ENCODE measurements at regions not wholly inside any gene's neighbourhood (a gene's known extent, or its start where the extent isn't known, plus 50 kb on each side); places are given as distances from the start of the nearest gene placed in this dataset.

GRCh38 chr7:46169384-46169755 lies 248.3 kb upstream of the IGFBP3 start:
- no peaks in the 10 kb centered on the region; the same call in 2 of the 3 replicates for H3K9me3 Mint-ChIP-seq
- H3K36me3 ChIP-seq (ENCODE audit: insufficient read depth): no peaks in the 10 kb centered on the region
- H2AFZ ChIP-seq: no peak overlapping the region

More at GRCh38 chr7:46169384-46169755, 248.3 kb upstream of the IGFBP3 start:
- H3K4me3 ChIP-seq: no peak overlapping the region
- DNase-seq (ENCODE audit: low spot score): no peak
- H4K20me1 ChIP-seq (replicated peaks; ENCODE audit: insufficient read depth): no peaks in the 10 kb centered on the region
- H3K27me3 Mint-ChIP-seq (ENCODE audit: insufficient read depth, low read depth, poor library complexity): no peaks in the 10 kb centered on the region
- H3K36me3 Mint-ChIP-seq (ENCODE audit: low read depth): no peaks in the 10 kb centered on the region
- TF ChIP-seq ZNF462 (CRISPR knock-in tag; IDR thresholded peaks at IDR 0.05): no peak
- TF ChIP-seq POLR2AphosphoS5 (IDR thresholded peaks at IDR 0.05; ENCODE audit: low read depth): no peak
- TF ChIP-seq, protein P1, sequence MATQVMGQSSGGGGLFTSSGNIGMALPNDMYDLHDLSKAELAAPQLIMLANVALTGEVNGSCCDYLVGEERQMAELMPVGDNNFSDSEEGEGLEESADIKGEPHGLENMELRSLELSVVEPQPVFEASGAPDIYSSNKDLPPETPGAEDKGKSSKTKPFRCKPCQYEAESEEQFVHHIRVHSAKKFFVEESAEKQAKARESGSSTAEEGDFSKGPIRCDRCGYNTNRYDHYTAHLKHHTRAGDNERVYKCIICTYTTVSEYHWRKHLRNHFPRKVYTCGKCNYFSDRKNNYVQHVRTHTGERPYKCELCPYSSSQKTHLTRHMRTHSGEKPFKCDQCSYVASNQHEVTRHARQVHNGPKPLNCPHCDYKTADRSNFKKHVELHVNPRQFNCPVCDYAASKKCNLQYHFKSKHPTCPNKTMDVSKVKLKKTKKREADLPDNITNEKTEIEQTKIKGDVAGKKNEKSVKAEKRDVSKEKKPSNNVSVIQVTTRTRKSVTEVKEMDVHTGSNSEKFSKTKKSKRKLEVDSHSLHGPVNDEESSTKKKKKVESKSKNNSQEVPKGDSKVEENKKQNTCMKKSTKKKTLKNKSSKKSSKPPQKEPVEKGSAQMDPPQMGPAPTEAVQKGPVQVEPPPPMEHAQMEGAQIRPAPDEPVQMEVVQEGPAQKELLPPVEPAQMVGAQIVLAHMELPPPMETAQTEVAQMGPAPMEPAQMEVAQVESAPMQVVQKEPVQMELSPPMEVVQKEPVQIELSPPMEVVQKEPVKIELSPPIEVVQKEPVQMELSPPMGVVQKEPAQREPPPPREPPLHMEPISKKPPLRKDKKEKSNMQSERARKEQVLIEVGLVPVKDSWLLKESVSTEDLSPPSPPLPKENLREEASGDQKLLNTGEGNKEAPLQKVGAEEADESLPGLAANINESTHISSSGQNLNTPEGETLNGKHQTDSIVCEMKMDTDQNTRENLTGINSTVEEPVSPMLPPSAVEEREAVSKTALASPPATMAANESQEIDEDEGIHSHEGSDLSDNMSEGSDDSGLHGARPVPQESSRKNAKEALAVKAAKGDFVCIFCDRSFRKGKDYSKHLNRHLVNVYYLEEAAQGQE (IDR thresholded peaks at IDR 0.05; ENCODE audit: unreplicated experiment): no peak
- TF ChIP-seq NANOG (IDR thresholded peaks at IDR 0.05; ENCODE audit: borderline replicate concordance): no peak
- TF ChIP-seq ZNF331 (CRISPR knock-in tag; IDR thresholded peaks at IDR 0.05; ENCODE audit: low read depth): no peak
- TF ChIP-seq CREB1 (CRISPR knock-in tag; IDR thresholded peaks at IDR 0.05; ENCODE audit: low read depth): no peak
- TF ChIP-seq JUNB (IDR thresholded peaks at IDR 0.05; ENCODE audit: unreplicated experiment): no peak
- no peak for TF ChIP-seq EZH2phosphoT487 (IDR thresholded peaks at IDR 0.05; ENCODE audit: unreplicated experiment)
- TF ChIP-seq, protein P2, sequence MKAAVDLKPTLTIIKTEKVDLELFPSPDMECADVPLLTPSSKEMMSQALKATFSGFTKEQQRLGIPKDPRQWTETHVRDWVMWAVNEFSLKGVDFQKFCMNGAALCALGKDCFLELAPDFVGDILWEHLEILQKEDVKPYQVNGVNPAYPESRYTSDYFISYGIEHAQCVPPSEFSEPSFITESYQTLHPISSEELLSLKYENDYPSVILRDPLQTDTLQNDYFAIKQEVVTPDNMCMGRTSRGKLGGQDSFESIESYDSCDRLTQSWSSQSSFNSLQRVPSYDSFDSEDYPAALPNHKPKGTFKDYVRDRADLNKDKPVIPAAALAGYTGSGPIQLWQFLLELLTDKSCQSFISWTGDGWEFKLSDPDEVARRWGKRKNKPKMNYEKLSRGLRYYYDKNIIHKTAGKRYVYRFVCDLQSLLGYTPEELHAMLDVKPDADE (IDR thresholded peaks at IDR 0.05): no peak
- no peak for TF ChIP-seq CTCF (conservative IDR thresholded peaks at IDR 0.05; ENCODE audit: low read depth in 2 of 2)
- H3K4me3 Mint-ChIP-seq: no peak overlapping the region
- H3K27ac Mint-ChIP-seq: no peak overlapping the region
- H3K79me2 ChIP-seq (replicated peaks; ENCODE audit: insufficient read depth): no peaks in the 10 kb centered on the region
- ATAC-seq: no peak
- 0 out of 2 replicates have a peak, but pooled peaks cover 3% of the 10 kb centered on the region for H3K9me2 ChIP-seq (ENCODE audit: insufficient read depth)
- H3K4me1 Mint-ChIP-seq: no peaks in the 10 kb centered on the region
- H3K4me1 ChIP-seq (ENCODE audit: insufficient read depth): no peaks in the 10 kb centered on the region
- no peak overlapping the region for H3K27ac ChIP-seq (ENCODE audit: low read depth)
- H3K27me3 ChIP-seq (ENCODE audit: insufficient read depth): no peaks in the 10 kb centered on the region
- no peak overlapping the region for H3K4me2 ChIP-seq
- no peaks in the 10 kb centered on the region for H3F3A ChIP-seq (replicated peaks; ENCODE audit: low read depth)
